Stimulated activated CD4-positive, alpha-beta T cell treated with anti-CD3 and anti-CD28 coated beads, TNF-alpha, amount 100 ng/mL, for 24 hours (primary cell): ENCODE measurements at regions not wholly inside any gene's neighbourhood (a gene's known extent, or its start where the extent isn't known, plus 50 kb on each side); places are given as distances from the start of the nearest gene placed in this dataset.

Experiments used
- DNase-seq, 3 experiments: peaks; one replicate each; pipeline ENCODE4 v3.0.0-alpha.2; 2020; ENCODE audit warnings: low read depth in 3 of 3

GRCh38 chr6:113739041-113739655 lies 118.0 kb upstream of the MARCKS start:
- no peak for DNase-seq

- no peak for DNase-seq
Measured at GRCh38 chr6:113741651-113742050, 115.5 kb upstream of the MARCKS start.

GRCh38 chr6:113742342-113742741 lies 114.8 kb upstream of the MARCKS start:
- no peak for DNase-seq

- DNase-seq, result no peak
Measured at GRCh38 chr6:113744861-113745260, 112.3 kb upstream of the MARCKS start.

- DNase-seq, result no peak
Measured at GRCh38 chr6:113750151-113750855, 106.8 kb upstream of the MARCKS start.

GRCh38 chr6:113754291-113754690 lies 102.9 kb upstream of the MARCKS start:
- DNase-seq, result no peak

- no peak for DNase-seq
Measured at GRCh38 chr6:113755449-113756289, 101.5 kb upstream of the MARCKS start.

GRCh38 chr6:113756290-113756665 lies 100.9 kb upstream of the MARCKS start:
- no peak for DNase-seq

GRCh38 chr6:113758214-113758613 lies 98.9 kb upstream of the MARCKS start:
- no peak for DNase-seq

GRCh38 chr6:113758826-113759574 lies 98.1 kb upstream of the MARCKS start:
- no peak for DNase-seq

GRCh38 chr6:113762641-113763040 lies 94.5 kb upstream of the MARCKS start:
- DNase-seq, result no peak

GRCh38 chr6:113763311-113763766 lies 93.8 kb upstream of the MARCKS start:
- no peak for DNase-seq

GRCh38 chr6:113763876-113764275 lies 93.3 kb upstream of the MARCKS start:
- no peak for DNase-seq

- DNase-seq, result no peak
Measured at GRCh38 chr6:113765909-113766308, 91.2 kb upstream of the MARCKS start.

- DNase-seq, result no peak
Measured at GRCh38 chr6:113767985-113768384, 89.2 kb upstream of the MARCKS start.

GRCh38 chr6:113772961-113773360 lies 84.2 kb upstream of the MARCKS start:
- DNase-seq, result no peak

- no peak for DNase-seq
Measured at GRCh38 chr6:113774127-113774825, 82.9 kb upstream of the MARCKS start.

GRCh38 chr6:113776998-113777397 lies 80.1 kb upstream of the MARCKS start:
- no peak for DNase-seq

GRCh38 chr6:113777601-113778000 lies 79.5 kb upstream of the MARCKS start:
- DNase-seq, result no peak

GRCh38 chr6:113779656-113780055 lies 77.5 kb upstream of the MARCKS start:
- DNase-seq, result no peak

GRCh38 chr6:113782636-113783035 lies 74.5 kb upstream of the MARCKS start:
- no peak for DNase-seq
